HuH-7 (cell line): ENCODE measurements at regions not wholly inside any gene's neighbourhood (a gene's known extent, or its start where the extent isn't known, plus 50 kb on each side); places are given as distances from the start of the nearest gene placed in this dataset.
"Not testable (repeated sequence)": the region's sequence is repeated elsewhere in the genome, so short reads cannot be mapped to it uniquely, and the experiment has no call there.

Experiments used
- DNase-seq: peaks from one replicate; pipeline ENCODE4 v3.0.0; 2011; ENCODE audit warnings: low spot score

DNA sequence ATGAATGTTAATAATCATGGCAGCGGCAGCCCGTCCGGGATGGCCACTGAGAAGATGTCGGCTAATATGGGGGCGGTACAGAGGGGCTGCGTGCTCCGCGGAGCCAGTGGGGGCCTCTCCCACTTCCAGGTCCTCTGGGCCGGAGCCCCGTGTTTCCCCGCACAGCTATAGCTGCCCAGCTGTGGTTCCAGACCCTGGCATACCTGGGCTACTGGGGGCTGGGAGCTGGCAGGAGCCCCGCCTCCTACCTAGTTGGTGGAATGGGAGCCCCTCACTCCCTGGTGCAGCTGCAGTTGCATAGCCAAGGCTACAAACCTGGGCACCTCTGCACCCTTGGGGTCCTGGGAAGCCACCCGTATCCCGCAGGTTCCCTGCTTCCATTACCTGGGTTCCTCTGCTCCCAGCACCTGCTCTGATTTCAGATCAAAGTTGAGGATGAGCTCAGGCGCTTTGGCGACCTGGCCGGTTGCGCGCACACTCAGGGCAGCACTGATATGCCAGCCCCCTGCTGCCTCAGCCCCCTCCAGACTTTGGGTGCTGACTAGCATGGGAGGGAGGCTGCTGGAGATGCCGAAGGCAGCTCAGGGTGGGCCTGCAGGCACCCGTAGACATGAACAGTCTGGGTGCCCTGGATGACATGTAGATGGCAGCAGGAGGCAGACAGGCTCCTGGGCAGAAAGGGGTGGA is 236.5 kb upstream of the SEMA3D start:
- DNase-seq, result no peak

DNA sequence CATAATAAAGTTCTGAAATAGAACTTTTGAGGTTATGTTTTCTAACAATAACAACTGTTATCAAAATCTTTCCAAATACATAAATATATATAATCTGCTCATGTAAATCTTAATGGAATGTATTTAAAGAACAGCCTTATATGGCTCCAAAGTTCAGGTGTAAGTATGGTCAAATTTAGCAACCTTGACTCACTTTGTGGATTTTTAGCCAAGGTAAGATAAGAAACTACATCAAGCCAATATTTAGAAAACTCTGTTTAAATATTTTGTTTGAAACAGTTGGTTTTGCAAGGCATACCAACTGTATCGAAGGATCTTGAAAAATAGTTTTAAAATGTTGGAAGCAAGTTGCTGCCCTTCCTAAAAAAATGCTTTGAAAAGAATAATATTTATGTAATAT is 228.9 kb upstream of the SEMA3D start:
- DNase-seq, result no peak

DNA sequence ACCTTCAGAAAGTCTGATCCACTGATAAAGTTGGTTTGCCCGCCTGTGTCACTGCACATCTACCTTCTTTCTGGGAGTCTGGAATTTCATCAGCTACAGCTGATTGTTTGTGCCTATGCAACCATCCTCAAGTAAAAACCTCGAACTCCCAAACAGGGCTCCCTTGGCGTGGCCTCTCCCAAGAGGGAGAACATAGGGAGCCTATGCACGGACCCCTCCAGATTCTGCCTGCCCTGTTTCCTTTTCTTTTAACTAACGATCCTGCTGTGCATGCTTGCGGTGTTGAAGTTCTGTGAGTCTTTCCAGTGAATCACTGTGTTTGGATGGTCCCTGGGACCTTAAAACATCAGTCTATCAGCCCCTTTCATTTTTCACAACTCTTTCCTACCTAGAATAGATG is 226.9 kb upstream of the SEMA3D start:
- DNase-seq, result no peak

DNA sequence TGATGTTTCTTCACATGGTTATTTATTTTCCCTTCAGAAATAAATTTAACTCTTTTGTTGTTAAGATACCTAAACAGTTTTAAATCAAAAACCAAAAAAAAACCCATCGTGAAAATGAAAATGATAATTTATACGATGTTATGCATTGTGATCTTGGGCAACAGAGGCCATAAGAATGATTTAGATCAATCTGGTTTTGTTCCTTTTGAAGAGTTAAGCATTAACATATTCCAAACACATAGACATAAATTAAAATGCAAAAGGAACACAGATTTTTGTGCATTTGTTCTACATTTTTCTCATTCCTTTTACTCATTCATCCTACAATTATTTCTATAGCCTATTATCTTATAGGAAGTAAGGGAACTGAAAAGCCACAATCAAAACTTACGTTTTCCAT is 226.1 kb upstream of the SEMA3D start:
- DNase-seq, result no peak

DNA sequence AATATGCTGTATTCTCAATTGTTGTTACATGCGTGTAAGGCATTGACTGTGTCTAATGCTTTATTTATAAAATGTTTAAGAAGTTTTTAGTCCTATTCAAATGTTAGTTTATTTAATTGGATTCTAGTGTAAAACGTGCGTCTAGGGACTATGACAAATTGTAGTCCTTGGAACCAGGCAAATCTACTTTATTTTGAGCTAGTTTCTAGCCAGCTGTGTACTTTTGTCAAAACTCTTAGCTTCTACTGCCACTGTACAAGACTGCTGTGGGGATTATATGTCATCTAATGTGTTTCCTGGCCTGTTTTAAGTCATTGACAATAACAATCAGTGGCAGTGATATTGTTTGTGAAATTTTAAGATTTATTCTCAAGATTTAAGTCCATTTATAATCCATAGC is 220.5 kb upstream of the SEMA3D start:
- DNase-seq, result no peak

DNA sequence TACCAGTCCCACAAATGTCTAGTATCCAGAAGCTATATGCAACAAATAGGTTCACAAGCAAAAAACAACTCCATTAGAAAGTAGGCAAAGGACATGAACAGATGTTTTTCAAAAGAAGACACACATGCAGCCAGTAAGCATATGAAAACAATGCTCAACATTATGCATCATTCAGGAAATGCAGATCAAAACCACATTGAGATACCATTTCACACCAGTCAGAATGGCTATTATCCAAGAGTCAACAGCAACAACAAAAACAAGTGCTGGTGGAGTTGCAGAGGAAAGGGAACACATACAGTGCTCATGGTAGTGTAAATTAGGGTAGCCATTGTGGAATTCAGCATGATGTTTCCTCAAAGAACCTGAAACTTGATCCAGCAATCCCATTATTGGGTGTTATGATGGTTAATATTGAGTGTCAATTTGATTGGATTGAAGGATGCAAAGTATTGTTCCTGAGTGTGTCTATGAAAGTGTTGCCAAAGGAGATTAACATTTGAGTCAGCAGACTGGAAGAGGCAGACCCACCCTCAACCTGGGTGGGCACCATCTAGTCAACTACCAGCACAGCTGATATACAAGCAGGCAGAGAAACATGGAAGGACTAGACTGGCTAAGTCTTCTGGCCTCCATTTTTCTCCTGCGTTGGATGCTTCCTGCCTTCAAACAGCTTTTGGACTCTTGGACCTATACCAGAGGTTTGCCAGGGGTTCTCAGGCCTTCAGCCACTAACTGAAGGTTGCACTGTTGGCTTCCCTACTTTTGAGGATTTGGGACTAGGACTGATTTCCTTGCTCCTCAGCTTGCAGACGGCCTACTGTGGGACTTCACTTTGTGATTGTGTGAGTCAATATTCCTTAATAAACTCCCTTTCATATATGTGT is 218.4 kb upstream of the SEMA3D start:
- DNase-seq, result no peak

DNA sequence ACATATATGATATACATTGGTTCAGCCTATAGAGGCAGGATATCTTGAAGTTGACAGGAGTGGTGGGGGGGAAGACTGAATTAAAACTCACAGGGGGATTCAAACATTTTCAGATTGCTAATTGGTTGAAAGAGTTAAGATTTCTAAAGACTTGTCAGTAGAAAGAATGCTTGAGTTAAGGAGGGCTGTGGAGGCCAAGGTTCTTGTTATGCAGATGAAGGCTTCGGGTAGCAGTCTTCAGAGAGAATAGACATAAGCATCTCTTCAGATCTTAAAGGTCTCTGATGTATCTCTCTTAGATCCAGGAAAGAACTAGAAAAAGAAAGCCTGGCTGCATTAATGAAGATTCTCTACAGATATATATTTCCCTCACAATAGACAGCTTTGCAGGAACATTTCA is 209.8 kb upstream of the SEMA3D start:
- no peak for DNase-seq

DNA sequence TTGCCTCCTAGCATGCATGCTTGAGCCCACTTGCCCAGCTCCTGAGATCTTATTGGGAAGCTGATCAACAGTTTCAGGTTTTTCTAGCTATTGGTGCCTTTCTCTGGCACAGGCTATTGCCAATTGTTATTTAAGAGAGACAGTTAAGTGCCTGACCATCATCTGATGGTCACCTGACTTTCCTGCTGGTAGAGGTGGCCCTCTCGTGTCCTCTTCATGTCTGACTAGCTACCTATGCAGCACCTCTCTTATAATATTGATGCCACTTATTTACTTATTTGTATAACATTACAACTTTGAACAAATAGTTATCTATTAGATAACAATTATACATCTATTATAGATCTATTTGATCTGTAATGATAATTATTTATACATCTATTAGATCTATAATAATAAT is 205.9 kb upstream of the SEMA3D start:
- no peak for DNase-seq

DNA sequence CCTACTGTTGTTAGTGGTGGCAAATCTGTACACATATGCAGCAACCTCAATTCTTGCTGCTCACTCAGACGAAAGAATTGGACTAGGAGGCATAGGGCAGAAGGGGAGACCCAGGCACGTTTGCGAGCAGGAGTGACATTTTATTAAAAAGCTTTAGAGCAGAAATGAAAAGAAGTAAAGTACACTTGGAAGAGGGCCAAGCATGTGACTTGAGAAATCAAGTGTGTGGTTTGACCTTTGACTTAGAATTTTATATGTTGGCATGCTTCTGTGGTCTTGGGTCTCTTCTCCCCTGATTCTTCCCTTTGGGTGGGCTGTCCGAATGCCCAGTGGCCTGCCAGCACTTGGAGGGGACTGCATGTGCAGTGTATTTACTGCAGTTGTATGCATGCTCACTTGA is 205.5 kb upstream of the SEMA3D start:
- no peak for DNase-seq

DNA sequence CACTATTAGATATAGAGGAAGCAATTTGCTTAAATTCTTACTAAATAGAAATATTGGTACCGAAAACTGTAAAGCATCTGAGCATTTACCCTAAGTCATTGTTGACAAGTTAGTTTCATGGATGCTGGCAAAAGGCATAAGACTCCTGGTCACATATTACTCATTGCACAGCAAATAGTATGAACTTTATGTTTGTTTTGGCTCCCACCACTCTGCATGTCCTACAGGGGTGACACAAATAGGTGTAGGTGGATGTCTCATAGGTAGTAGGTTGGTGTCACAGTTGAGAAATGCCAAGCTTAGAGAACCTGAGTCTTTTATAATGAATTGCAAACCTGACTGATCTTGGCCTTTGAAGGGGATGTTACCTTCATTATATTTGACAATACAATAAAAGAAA is 199.6 kb upstream of the SEMA3D start:
- DNase-seq, result no peak

DNA sequence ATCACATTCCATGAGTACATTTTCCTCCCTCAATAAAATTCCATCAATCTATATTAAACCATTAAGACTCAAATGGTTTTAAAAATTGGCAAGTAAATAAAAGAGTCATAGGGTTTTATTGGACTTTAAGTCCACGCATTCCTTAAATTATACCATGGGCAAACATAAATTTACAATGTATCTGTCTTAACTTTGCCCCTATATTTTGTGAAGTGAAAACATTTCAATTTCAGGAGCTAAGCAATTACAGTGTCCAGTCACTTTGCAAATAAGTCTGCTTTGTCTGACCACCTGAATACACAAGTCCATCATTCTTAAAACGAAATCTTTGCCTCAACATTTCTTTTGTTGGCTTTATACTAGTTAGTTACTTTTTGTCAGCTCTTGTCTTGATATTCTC is 197.5 kb upstream of the SEMA3D start:
- no peak for DNase-seq

DNA sequence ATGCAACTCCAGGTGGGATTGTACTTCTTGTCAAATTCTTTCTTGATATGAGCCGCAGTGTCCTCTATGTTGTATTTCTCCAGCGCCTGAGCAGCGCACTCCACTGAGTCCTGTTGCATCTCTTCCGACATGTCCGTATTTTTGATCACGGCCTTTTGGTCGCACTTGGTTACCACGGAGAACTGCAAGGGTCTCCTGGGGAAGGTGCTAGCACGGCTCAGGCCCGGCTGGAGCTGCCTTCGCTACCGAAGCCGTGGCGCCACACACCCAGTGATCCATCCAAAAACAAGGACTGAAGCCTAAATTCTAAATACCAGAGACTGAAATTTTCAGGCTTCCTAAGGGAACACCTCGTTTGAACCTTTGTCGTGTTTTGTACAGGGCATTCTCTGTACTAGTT is 194.4 kb upstream of the SEMA3D start:
- no peak for DNase-seq

DNA sequence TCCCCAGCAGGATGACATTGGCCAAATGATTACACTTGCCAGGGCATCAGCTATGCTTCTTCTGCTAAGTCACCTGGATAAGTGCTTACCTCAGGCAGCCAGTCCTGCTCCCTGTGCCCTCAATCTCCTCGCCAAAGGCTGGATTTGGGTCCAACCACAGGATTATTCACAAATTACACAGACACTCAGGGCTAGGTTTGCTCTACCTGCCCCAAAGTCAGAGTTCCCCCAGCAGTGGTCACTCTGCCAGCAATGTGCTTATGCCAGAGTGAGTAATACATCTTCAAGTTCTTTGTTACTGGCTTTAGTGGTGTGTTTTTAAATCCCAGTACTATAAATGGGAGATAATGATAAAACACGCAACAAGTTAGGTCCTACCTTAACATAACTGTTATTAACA is 189.7 kb upstream of the SEMA3D start:
- no peak for DNase-seq

DNA sequence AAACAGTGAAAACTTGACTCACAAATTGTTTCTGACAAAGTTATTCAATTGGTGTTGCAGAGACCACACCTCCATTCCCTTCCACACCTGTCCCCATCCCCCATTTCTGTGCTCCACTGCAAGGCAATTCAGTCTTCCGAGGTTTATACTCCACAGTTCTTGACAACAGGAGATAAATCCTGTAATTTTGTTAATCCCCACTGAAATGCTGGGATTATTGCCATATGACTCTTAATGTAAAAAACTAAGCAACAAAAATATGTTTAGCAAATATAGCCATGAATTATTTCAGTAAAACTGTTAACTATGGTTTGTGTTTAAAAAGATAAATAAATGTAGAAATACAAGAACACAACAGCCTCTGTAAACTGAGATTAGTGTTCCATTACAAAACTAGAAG is 170.1 kb upstream of the SEMA3D start:
- no peak for DNase-seq

DNA sequence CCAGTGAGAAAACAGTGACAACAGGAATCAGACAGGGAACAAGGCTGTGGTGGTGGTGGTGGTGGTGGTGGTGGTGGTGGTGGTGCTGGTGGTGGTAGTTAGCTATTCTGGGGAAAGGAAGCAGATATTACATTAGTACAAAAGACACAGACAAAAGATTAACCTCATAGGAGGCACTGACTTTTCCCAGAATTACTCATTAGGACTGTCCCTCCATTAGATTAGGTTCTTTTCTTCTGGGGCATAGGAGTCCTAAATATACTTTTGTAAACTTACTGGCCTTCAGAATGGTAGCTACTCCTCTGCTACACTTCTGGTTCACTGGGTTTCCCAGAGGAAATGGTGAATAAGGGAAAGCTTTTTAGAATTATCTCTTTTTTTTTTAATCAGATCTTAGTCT is 156.6 kb upstream of the SEMA3D start:
- DNase-seq, result no peak

DNA sequence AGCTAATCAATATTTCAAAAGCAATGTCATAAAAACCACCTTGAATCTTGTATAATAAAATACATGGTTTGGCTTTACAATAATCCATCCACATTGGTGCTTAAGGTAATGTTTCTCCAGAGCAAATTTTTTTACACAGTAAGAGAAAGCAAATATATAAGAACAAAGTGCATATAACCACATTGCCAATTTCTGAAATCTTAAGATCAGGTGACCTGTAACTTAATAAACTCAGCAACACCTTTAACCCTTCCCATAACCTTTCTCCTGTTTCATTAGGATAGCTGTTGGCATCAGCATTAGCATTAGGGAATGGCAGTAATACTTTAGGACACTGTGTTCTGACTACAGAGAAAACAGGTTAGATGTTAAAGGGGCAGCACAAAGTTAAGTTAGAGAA is 155.9 kb upstream of the SEMA3D start:
- DNase-seq, result no peak

DNA sequence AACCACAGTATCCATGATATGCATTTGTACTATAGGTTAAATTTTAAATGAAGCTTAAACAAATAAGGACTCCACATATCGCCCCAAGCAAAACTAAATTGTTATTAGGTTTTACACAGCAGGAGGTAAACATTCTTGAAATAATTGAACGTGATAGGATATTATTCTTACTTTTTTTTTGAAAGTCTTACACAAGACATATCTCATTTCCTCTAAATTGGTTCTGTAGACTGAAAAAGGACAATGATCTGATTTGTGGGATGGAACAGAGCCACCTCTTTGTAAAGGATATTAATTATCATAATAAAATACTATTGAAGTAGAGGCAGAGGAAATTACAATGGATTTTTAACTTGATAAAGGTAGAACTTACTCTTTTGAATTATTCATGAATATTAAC is 155.1 kb upstream of the SEMA3D start:
- DNase-seq, result no peak

DNA sequence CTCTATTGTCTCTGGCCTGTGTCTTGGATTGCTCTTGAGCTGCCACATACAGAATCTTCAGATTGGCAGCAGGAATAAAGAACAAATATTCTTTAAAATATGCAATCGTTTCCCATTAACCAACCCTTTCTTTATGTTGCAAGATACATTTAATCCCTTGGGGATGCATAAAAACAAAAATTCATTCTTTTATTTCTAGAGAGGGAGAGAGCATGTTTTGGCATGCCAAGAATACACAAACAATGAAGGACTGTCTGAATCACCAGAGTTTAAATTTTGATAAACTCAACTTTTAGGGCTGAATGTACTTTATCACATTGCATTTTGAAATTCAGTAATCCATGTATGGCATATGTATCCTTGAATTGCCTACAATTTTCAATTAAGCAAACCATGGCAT is 154.3 kb upstream of the SEMA3D start:
- DNase-seq, result no peak

DNA sequence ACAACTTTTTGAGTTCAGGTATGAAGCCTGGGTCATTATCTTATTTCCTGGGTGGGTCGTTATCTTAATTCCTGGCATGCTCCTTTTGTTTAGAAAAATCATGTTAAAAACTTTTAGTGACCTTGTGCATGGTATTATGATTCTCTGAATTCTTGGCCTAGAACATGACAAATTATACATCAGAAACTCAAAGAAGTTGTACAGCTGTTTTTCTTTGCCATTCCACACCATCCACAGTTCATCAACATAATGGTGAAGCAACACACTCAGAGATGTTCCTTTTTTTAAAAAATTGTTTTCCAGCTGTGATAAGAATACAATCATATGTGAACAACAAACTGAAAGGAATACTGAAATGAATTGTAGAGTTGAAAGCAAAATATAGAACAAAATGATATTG is 149.2 kb upstream of the SEMA3D start:
- no peak for DNase-seq

DNA sequence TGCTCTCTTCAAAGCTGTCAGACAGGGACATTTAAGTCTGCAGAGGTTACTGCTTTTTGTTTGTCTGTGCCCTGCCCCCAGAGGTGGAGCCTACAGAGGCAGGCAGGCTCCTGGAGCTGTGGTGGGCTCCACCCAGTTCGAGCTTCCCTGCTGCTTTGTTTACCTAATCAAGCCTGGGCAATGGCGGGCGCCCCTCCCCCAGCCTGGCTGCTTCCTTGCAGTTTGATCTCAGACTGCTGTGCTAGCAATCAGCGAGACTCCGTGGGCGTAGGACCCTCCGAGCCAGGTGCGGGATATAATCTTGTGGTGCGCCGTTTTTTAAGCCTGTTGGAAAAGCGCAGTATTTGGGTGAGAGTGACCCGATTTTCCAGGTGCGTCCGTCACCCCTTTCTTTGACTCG is 148.3 kb upstream of the SEMA3D start:
- not testable (repeated sequence) for DNase-seq

DNA sequence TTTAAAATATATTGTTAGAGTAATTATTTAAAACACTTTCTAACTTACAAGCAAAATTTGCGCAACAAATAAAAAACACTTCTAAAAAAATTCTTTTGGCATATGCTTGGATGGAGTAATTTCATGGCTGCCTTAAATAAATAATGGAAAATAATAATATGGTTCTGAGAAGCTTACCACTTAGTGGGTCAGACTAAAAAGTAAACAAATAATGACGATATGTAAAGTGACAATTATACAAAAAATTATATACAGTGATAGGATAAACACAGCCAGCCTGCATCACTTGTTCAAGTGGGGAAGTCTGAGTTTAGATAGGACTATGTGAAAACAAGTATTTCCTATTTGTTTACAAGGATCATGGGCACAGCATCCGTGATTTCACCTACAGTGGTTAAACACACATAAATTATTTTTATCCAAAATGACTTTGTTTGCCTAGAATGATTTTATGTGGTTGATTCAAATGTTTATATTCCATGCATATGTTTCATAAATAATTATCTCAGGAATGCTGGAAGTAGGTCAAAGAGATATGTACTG is 141.7 kb upstream of the SEMA3D start:
- DNase-seq, result no peak

DNA sequence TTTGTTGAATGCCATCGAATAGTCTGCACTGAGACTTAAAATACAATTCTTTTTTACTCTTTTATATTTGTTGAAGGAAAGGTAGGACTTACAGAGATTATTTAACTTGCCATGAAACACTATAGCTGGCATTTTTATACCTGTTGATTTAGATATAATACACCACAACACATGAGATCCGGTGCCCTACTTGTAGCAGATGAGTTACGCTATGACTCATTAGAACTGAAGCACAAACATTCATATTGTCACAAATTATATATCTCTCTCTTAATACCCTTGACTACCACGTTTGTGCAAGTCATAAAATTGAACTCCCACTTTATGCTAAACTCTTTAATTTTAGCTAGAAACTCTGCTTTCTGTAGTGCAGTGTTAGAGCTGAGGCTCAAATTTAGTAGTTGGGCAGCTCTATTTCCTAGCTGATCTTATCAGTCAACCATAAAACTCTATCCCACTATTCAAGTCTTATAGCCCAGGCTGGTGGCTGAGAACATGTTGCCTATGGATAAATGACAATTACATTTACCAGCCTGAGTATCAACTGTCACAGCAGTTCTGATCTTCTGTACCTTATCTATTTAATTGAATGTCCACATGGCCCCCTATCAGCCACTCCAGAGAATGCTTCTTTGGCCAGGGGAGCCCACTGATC is 137.4 kb upstream of the SEMA3D start:
- DNase-seq, result no peak

DNA sequence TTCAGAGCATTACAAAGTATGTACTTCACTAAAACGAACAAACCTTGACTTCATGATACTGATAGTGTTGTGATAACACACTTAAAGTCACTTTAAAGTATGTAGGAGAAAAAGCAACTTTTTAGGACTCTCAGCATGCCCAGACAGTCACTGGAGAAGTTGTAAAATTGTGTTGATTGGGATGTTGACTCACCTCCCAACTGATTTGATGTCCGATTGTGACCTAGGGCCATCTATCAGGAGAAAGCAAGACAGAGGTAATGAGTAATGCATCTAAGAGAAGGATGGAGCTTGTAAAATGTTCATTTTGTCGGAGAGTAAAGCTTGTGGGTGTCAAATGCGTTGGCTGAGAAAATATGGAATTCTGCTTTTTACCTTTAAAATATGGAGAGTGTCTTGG is 135.4 kb upstream of the SEMA3D start:
- no peak for DNase-seq
